Activated T-helper 17 cell treated with anti-CD3 and anti-CD28 coated beads, Interleukin-2, amount 50 U/mL, for 72 hours (primary cell): ENCODE measurements at regions not wholly inside any gene's neighbourhood (a gene's known extent, or its start where the extent isn't known, plus 50 kb on each side); places are given as distances from the start of the nearest gene placed in this dataset.

ENCODE experiments used
- ATAC-seq: fragments of 150-1000 bp; cut with Tn5 transposase; replicated peaks from 2 replicates; pipeline ENCODE4 v1.10.0; 2021; ENCODE audit warnings: mild to moderate bottlenecking, moderate library complexity
- H3K27ac Mint-ChIP-seq: one replicate; pipeline ENCODE4 v1.8.0; 2022; ENCODE audit warnings: mixed read lengths
- H3K27me3 Mint-ChIP-seq: one replicate; pipeline ENCODE4 v1.8.0; 2022; ENCODE audit warnings: mixed read lengths
- H3K36me3 Mint-ChIP-seq: one replicate; pipeline ENCODE4 v1.8.0; 2022; ENCODE audit warnings: low read depth, mild to moderate bottlenecking, mixed read lengths
- H3K4me1 Mint-ChIP-seq: one replicate; pipeline ENCODE4 v1.8.0; 2022; ENCODE audit warnings: mixed read lengths
- H3K4me3 Mint-ChIP-seq: one replicate; pipeline ENCODE4 v1.8.0; 2022; ENCODE audit warnings: mild to moderate bottlenecking, mixed read lengths
- H3K9me3 Mint-ChIP-seq: one replicate; pipeline ENCODE4 v1.8.0; 2022; ENCODE audit warnings: mixed read lengths

DNA sequence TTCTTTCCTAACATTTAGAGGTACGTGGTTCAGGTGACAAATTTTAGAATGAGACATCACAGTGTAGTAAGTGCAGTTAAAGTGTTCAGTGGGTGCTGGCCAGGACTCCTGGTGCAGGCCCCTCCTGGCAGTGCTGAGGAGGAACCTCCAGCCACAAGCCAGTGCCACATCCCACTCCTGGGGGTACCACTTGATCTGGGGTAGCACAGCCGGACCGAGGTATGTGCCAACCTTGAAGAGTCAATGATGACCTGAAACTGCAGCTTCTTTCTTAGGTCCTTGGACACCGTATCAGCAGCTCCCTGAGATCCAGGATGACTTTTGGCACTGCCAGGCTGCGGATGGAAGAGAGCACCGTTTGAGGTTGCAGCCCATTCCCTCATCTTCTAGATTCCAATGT, 310.4 kb upstream of the IRX4 start:
- H3K27me3 Mint-ChIP-seq: peaks cover 16% of the 10 kb centered on the region
- H3K9me3 Mint-ChIP-seq: no peaks in the 10 kb centered on the region
- H3K27ac Mint-ChIP-seq: no peak overlapping the region
- ATAC-seq: no peak
- H3K36me3 Mint-ChIP-seq: no peaks in the 10 kb centered on the region
- no peak overlapping the region for H3K4me3 Mint-ChIP-seq
- H3K4me1 Mint-ChIP-seq: no peaks in the 10 kb centered on the region

DNA sequence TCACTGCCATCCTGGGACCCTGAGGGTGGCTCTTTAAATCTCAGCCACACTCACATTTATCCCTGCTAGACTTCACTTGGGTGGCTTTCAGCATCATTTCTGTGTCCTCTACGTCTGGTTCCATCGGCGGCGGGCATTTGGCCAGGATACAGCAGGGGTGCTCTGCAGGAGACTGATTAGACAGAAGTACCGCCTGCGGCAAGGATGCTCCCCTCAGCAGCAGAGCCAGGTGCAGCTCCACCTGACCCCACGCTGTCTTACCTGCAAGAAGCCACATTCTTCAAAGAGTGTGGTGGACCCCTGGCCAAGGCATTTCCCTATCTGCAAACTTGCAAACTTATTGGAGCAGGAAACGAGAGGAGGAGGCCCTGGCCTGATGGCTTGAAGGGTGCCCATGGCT, 309.8 kb upstream of the IRX4 start:
- H3K4me3 Mint-ChIP-seq: no peak overlapping the region
- H3K9me3 Mint-ChIP-seq: no peaks in the 10 kb centered on the region
- H3K27ac Mint-ChIP-seq: no peak overlapping the region
- peaks cover 12% of the 10 kb centered on the region for H3K27me3 Mint-ChIP-seq
- H3K4me1 Mint-ChIP-seq: no peaks in the 10 kb centered on the region
- H3K36me3 Mint-ChIP-seq: no peaks in the 10 kb centered on the region
- no peak for ATAC-seq

DNA sequence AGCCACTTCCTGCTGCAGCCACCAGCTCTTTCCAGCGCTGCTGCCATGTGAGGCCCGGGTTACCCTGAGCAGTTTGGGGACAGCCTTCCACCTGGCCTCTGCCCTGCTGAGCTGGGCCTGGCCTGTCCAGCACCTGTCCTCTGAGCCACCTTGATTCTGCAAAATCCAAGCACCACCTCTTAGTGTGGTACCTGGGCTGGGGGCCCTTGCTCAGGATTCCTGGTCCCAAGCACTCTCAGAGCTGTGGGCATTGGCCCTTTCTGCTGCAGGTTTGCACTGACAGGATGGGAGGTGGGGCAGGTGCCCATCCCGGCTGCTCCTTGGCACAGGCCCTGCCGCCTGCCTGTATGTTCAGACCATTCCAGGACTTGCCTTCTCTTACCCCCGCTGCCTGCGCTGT, 309.2 kb upstream of the IRX4 start:
- peaks cover 9% of the 10 kb centered on the region for H3K27me3 Mint-ChIP-seq
- no peaks in the 10 kb centered on the region for H3K4me1 Mint-ChIP-seq
- ATAC-seq: no peak
- no peak overlapping the region for H3K27ac Mint-ChIP-seq
- no peaks in the 10 kb centered on the region for H3K36me3 Mint-ChIP-seq
- H3K9me3 Mint-ChIP-seq: no peaks in the 10 kb centered on the region
- no peak overlapping the region for H3K4me3 Mint-ChIP-seq

DNA sequence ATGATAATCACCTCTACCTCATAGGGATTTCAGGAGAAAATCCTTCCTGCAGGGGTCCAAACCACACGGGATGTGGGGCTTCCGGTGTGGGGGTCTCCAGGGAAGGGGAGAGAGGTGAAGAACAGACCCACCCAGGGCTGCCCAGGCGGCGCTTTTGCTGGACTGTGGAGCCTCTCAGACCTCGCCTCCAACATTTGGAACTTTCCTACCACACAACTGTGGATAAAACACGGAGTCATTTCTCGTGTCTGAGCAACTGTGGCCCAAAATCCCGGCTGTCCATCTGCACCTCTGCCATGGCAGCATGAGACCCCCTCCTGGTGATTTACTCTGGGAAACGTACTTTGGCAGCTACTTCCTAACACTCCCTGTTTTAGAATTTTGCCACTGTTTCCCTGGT, 307.8 kb upstream of the IRX4 start:
- H3K27ac Mint-ChIP-seq: no peak overlapping the region
- ATAC-seq: no peak
- no peaks in the 10 kb centered on the region for H3K4me1 Mint-ChIP-seq
- no peaks in the 10 kb centered on the region for H3K36me3 Mint-ChIP-seq
- H3K9me3 Mint-ChIP-seq: no peaks in the 10 kb centered on the region
- no peak overlapping the region for H3K4me3 Mint-ChIP-seq
- H3K27me3 Mint-ChIP-seq: peaks cover 4% of the 10 kb centered on the region

DNA sequence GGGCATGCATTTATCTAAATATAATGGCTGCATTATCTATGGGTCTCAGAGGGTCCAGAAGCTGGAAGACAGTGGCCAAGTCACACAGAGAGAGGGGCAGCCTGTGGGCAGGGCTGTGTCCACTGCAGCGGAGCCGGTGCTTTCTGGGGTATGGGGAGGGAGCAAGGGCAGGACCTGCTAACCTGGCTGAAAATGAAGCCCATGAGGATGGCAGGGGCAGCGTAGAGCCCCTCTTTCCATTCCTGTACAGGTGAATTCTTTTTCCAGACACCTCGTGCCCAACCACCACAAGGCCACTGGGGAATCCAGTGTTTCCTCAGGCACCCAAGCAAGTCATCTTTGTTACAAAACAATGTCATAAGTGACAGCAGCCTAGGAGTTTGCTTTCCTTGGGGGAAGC, 305.9 kb upstream of the IRX4 start:
- peaks cover 8% of the 10 kb centered on the region for H3K27me3 Mint-ChIP-seq
- ATAC-seq: no peak
- no peaks in the 10 kb centered on the region for H3K4me1 Mint-ChIP-seq
- no peaks in the 10 kb centered on the region for H3K36me3 Mint-ChIP-seq
- H3K9me3 Mint-ChIP-seq: no peaks in the 10 kb centered on the region
- no peak overlapping the region for H3K27ac Mint-ChIP-seq
- H3K4me3 Mint-ChIP-seq: no peak overlapping the region

DNA sequence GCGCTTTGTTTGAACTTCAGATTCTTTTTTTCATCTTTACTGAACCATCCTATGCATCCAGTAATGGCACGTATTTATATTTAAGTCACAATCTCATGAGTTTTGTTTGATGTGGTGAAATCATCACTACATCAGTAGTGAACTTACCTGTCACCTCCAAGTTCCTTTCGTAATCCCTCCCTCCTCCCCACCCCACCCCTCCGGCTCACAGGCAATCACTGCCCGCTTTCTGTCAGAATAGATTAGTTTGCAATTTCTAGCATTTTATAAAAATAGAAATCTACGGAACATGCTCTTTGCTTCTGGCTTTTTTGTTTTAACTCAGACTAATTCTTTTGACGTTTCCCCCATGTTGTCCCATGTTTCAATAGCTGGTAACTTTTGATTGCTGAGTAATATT, 305.4 kb upstream of the IRX4 start:
- H3K27ac Mint-ChIP-seq: no peak overlapping the region
- no peak overlapping the region for H3K4me3 Mint-ChIP-seq
- H3K27me3 Mint-ChIP-seq: peaks cover 12% of the 10 kb centered on the region
- no peaks in the 10 kb centered on the region for H3K4me1 Mint-ChIP-seq
- no peak for ATAC-seq
- no peaks in the 10 kb centered on the region for H3K36me3 Mint-ChIP-seq
- no peaks in the 10 kb centered on the region for H3K9me3 Mint-ChIP-seq

DNA sequence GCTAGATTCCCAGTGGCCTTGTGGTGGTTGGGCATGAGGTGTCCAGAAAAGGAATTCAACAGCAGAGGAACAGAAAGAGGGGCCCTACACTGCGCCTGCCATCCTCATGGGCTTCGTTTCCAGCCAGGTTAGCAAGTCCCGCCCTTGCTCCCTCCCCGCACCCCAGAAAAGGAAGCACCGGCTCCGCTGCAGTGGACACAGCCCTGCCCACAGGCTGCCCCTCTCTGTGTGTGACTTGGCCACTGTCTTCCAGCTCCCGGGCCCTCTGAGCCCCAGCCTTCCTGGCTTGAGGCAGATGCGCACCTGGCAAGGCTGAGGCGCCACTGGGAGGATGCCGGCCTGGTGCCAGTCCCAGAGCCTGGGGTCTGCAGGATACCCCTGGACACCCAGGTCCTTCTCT, 305.0 kb upstream of the IRX4 start:
- Mint-ChIP-seq H3K27me3 (peaks cover 12% of the 10 kb centered on the region), H3K36me3 (no peaks in the 10 kb centered on the region)

DNA sequence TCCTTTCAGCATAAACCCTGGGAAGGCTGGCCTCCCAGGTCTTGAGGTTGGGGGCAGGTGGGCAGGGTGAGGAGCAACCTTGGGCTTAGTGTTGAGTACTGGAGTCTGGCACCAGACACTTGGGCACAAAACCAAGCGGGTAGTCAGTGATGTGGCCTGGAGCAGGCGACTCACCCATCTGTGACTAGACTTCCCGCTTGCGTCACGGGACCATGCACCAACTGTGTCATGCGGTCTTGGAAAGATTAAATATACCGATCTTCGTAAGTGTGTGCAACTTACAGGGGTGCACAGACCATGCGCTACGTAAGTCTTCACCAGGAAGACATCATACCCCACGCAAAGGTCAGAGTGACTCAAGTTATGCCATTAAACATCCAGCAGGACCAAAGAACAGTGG, 304.4 kb upstream of the IRX4 start:
- Mint-ChIP-seq H3K4me1 (no peaks in the 10 kb centered on the region), H3K4me3 (no peak overlapping the region), H3K27me3 (peaks cover 15% of the 10 kb centered on the region), H3K9me3 (no peaks in the 10 kb centered on the region), H3K36me3 (no peaks in the 10 kb centered on the region), H3K27ac (no peak overlapping the region)
- no peak for ATAC-seq

More for the DNA sequence above, 305.0 kb upstream of the IRX4 start:
- no peak for ATAC-seq
- no peak overlapping the region for H3K27ac Mint-ChIP-seq
- H3K9me3 Mint-ChIP-seq: no peaks in the 10 kb centered on the region
- H3K4me1 Mint-ChIP-seq: no peaks in the 10 kb centered on the region
- no peak overlapping the region for H3K4me3 Mint-ChIP-seq

DNA sequence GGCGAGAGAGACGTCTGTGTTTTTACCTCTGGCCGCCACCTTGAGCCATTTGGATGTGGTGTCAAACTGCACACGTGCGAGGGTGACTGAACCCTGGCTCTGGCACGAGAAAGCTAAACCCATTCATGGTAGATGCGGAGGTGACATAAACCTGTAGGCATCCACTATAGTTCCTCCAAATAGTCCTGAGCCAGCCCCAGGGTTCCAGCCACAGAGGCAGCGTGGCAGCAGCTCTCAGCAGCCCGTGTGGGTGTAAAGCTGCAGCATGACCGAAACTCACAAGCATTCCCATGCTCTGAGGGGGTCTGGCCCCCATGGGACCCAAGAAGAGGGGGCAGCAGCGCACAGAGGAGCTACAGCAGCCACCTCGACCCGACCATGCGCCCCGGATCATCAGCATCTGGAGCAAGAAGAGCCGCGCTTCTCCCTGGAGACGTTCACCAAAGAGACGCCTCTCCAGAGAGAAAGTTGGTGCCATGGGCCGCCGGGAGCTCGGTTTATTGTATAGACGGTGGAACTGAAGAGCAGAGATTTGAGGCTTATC, 303.8 kb upstream of the IRX4 start:
- Mint-ChIP-seq H3K4me3 (no peak overlapping the region), H3K27ac (no peak overlapping the region), H3K9me3 (no peaks in the 10 kb centered on the region), H3K27me3 (peaks cover 16% of the 10 kb centered on the region), H3K36me3 (no peaks in the 10 kb centered on the region), H3K4me1 (no peaks in the 10 kb centered on the region)
- ATAC-seq: no peak

DNA sequence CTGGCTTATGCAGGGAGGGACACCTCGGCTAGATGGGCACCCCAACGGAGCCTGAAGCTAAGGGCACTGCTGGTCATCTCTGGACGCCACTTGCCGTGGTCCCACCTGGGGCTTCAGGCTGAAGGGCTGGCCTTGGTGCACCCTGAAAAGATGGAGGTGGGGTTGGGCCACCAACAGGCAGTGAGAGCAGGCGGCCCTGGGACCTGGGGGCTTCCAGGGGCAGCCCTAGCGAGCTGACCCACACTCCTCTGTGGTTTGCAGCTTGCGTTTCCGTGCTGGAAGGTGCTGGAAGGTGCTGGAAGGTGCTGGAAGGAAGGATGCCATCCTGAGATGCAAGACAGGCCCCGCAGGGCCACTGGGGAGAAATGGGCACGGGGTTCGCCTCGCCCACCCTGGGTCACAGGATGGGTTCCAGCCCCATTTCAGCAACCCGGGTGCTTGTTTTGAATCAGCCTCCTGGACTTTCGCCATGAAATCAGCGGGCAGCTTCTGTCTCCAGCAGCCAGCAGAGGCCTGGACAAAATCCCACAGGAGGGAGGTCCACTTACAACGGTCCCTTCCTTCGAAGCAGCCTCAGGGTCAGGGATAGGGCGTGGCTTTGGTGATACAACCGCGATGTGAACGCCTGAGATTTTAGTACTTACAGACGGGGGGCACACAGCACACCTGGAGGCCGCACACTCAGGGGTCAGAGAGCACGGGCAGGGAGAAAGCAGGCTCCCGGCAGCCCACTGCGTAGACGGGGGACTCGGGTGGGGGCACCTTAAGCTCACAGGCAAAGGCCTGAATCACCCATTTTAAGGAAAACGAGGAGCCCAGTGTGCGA, 303.1 kb upstream of the IRX4 start:
- H3K36me3 Mint-ChIP-seq: no peaks in the 10 kb centered on the region
- ATAC-seq: no peak
- H3K4me1 Mint-ChIP-seq: no peaks in the 10 kb centered on the region
- no peaks in the 10 kb centered on the region for H3K9me3 Mint-ChIP-seq
- H3K27ac Mint-ChIP-seq: no peak overlapping the region
- H3K4me3 Mint-ChIP-seq: no peak overlapping the region
- H3K27me3 Mint-ChIP-seq: peaks cover 16% of the 10 kb centered on the region

DNA sequence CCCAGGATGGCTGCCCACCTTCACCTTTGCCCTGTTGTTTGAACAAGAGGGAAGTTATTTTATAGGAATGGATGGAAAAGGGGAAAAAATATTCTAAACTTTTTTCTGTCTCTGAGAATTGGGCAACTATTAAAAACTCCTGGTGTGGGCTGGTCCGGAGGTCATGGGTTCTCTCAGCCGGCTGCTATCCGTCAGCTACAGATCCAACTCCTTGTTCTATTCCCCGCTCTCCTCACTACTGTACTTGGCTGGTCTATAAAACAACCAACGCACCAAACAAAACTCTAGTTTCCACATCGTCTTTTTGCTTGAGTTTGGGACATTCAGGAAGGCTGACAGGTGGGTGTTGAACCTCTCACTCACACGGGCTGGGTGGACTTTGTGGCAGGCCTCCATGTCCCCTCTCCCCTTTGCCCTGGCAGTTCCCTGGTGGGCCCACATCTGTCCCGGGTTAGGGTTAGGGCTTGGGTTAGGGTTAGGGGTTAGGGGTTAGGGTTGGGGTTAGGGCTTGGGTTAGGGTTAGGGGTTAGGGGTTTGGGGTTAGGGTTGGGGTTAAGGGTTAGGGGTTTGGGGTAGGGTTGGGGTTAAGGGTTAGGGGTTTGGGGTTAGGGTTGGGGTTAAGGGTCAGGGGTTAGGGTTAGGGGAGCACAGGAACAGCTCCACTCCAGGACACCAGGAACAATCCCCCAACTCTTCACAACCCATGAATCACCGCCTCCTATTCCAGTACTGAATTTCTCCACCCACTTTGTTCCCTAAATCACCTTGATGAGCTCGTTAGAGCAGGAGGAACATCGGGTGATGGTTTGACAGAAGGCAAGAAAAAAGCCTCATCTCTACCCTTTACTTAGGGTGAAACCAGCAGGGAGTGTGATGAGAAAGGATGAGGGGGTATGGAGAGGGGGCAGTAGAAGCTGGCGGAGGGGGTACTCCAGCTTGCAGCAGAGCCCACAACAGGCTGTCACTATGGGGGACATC, 302.1 kb upstream of the IRX4 start:
- H3K27ac Mint-ChIP-seq: no peak overlapping the region
- H3K4me3 Mint-ChIP-seq: no peak overlapping the region
- H3K4me1 Mint-ChIP-seq: no peaks in the 10 kb centered on the region
- H3K9me3 Mint-ChIP-seq: no peaks in the 10 kb centered on the region
- H3K36me3 Mint-ChIP-seq: no peaks in the 10 kb centered on the region
- ATAC-seq: no peak
- peaks cover 16% of the 10 kb centered on the region for H3K27me3 Mint-ChIP-seq

DNA sequence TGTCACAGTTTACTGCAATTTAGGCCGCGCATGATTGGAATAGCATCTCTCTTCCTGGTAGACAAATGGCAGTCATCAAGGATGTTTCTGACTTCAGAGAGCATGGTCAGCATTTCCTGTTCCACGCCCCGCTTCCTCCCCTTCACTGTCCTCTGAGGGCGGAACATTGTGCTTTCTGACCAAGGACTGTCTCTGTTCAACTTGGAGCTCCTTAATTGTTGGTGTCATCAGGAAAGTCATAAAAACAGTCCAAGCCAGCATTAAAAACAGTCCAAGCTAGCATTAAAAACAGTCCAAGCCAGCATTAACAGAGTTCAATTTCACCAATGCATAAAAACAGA, 301.3 kb upstream of the IRX4 start:
- no peaks in the 10 kb centered on the region for H3K36me3 Mint-ChIP-seq
- no peaks in the 10 kb centered on the region for H3K9me3 Mint-ChIP-seq
- H3K27me3 Mint-ChIP-seq: peaks cover 13% of the 10 kb centered on the region
- no peaks in the 10 kb centered on the region for H3K4me1 Mint-ChIP-seq
- no peak overlapping the region for H3K4me3 Mint-ChIP-seq
- ATAC-seq: no peak
- no peak overlapping the region for H3K27ac Mint-ChIP-seq

DNA sequence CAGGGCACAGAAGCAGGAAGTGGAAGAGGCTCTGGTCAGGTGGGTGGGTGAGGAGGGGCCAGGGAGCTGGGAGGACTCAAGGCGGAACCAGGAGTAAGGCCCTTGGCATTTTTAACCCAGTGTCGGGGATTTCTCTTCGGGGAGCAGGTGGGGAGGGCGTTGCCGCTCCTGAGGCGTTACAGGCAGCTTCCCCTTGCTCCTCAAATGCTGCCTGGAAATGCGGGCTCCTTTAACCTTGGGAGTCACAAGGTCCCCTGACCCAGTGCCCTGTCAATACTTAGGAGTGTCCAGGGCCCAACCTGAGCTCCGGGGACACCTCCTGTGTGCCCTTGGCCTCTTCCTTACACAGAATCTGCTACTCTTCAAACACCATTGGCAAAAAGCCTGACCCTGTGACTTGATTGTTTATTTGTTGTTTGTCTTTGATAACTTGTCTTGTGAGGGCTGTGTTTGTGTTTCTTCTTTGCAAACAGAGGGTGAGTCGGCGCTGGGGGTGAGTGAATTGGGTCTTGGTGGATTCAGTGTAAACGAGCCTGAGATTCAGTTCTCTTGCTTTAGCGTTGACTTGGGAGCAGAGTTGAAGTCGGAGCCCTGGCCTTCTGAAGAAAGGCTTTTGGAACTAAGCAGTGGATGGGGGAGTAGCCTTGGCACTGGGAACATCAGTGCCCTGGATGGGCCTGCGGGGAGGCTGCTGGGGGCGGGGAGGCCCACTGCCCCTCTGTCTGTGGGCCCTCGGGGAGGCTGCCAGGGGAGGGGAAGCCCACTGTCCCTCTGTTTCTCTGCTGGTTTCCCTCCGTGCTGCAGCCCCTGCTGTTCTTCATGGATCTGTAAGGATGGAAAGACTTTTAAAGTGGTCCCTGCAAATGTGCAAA, 300.7 kb upstream of the IRX4 start:
- Mint-ChIP-seq H3K36me3 (no peaks in the 10 kb centered on the region), H3K27me3 (peaks cover 12% of the 10 kb centered on the region), H3K4me3 (no peak overlapping the region), H3K27ac (no peak overlapping the region), H3K9me3 (no peaks in the 10 kb centered on the region), H3K4me1 (no peaks in the 10 kb centered on the region)
- no peak for ATAC-seq

DNA sequence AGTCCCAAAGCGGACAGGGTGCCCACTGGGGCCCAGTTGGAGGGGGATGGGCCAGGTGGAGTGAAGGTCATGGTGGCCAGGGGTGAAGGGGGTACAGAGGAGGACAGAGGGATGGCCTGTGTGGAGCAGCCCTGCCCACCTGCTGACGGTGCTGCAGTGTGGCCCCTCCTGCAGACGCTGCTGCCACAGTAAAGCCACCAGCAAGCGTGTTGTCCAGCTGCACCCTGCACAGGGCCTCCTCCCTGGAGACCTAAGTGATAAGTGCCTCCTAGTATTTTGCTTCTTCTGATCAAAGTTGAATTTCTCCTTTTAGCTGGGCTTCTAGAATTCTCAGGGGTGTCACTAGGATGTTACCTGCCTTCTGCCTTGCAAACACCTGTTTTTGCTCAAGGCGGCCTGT, 299.3 kb upstream of the IRX4 start:
- Mint-ChIP-seq H3K27me3 (peaks cover 12% of the 10 kb centered on the region), H3K9me3 (no peaks in the 10 kb centered on the region), H3K4me3 (no peak overlapping the region), H3K36me3 (no peaks in the 10 kb centered on the region), H3K4me1 (no peaks in the 10 kb centered on the region), H3K27ac (no peak overlapping the region)
- ATAC-seq: no peak
